Bronchial epithelial cell (primary cell): ENCODE measurements at regions not wholly inside any gene's neighbourhood (a gene's known extent, or its start where the extent isn't known, plus 50 kb on each side); places are given as distances from the start of the nearest gene placed in this dataset.
"Not testable (repeated sequence)": the region's sequence is repeated elsewhere in the genome, so short reads cannot be mapped to it uniquely, and the experiment has no call there.

ENCODE experiments used
- DNase-seq: peaks from one replicate; pipeline ENCODE4 v3.0.0-alpha.2; 2010; ENCODE audit warnings: low read depth
- FAIRE-seq: peaks from 2 replicates; lab custom pipeline; 2011; peaks lifted over from hg19 to GRCh38; lab: Jason Lieb, UNC
- H3K27me3 ChIP-seq: 2 replicates; pipeline ENCODE4 v1.5.1; 2011; ENCODE audit warnings: low read length; ENCODE audit not compliant: control insufficient read depth, insufficient read depth
- H3K36me3 ChIP-seq: 2 replicates; pipeline ENCODE4 v1.5.1; 2011; ENCODE audit warnings: low read length; ENCODE audit not compliant: control insufficient read depth, insufficient read depth
- H3K4me3 ChIP-seq: 2 replicates; pipeline ENCODE4 v1.5.1; 2011; ENCODE audit warnings: mild to moderate bottlenecking, low read depth, low read length, control low read depth
- CTCF ChIP-seq: IDR thresholded peaks from 2 replicates; pipeline ENCODE4 v1.5.1; 2011; ENCODE audit warnings: mild to moderate bottlenecking, moderate library complexity, low read length, control low read depth, inconsistent platforms; ENCODE audit not compliant: insufficient read depth, severe bottlenecking

DNA sequence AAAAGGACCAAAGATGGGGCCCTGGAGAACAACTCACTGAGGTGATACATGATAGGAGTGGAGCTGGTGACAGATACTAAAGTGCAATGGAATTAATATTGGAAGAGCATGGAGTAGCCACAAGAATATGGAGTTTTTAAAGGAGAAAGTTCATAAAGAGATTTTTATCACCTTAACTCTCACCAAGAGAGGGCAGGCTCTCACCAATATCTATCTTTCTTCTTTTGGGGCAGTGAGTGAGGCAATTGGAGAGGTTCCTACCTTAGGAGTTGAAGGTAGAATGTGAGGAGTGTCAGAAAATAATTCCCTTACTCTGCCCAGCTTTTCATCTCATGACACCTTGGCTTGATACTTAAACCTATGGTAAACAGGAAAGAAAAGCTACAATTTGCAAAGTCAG, 233.7 kb upstream of the CWC22 start:
- TF ChIP-seq CTCF = peak; percentile 49
- H3K27me3 ChIP-seq = no peaks in the 10 kb centered on the region
- peak; percentile 42 for DNase-seq
- H3K36me3 ChIP-seq = no peaks in the 10 kb centered on the region
- FAIRE-seq = no peak
- no peak overlapping the region for H3K4me3 ChIP-seq

DNA sequence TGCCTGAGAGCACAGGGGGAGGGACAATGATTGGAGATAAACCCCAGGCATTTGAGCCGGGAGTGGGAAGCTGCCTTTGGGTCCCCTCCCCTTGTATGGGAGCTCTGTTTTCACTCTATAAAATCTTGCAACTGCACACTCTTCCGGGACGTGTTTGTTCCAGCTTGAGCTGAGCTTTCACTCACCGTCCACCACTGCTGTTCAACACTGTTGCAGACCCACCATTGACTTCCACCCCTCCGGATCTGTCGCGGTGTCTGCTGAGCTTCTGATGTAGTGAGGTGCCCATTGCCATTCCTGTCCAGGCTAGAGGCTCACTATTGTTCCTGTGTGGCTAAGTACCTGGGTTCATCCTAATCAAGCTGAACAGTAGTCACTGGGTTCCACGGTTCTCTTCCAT, 231.6 kb upstream of the CWC22 start:
- Histone ChIP-seq H3K4me3 (no peak overlapping the region), H3K36me3 (no peaks in the 10 kb centered on the region), H3K27me3 (no peaks in the 10 kb centered on the region)
- no peak for FAIRE-seq
- TF ChIP-seq CTCF = no peak
- no peak for DNase-seq

DNA sequence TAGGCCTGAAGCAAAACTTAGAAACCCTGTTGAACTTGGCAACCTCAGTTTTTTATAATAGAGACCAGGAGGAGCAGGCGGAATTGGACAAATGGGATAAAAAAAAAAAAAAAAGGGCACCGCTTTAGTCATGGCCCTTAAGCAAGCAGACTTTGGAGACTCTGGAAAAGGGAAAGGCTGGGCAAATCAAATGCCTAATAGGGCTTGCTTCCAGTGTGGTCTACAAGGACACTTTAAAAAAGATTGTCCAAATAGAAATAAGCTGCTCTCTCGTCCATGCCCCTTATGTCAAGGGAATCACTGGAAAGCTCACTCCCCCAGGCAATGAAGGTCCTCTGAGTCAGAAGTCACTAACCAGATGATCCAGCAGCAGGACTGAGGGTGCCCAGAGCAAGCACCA, 229.0 kb upstream of the CWC22 start:
- H3K36me3 ChIP-seq, DNase-seq, H3K27me3 ChIP-seq, H3K4me3 ChIP-seq, FAIRE-seq: not testable (repeated sequence)

GRCh38 chr2:180235506-180235905, 228.4 kb upstream of the CWC22 start:
- not testable (repeated sequence) for H3K27me3 ChIP-seq, H3K36me3 ChIP-seq, H3K4me3 ChIP-seq, DNase-seq, FAIRE-seq

GRCh38 chr2:180234991-180235390, 227.9 kb upstream of the CWC22 start:
- not testable (repeated sequence) for H3K4me3 ChIP-seq, H3K27me3 ChIP-seq, DNase-seq, H3K36me3 ChIP-seq, FAIRE-seq

DNA sequence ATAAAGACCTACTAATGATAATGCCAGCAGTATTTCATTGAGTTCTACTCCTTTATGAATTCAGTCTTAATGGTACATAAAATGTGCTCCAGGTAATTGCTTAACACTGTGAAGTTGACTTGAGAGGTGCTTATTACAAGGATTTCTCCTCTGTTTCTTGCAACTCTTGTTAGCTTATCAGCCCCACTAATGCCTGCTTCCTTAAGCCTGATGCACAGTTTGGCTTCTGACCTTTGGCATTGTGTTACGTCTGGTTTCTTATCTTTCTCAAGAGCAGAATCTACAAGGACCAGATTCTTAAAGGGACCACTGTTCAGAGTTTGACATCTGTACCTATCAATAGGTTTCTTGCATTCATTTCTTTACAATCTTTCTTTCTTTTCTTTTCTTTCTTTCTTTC, 223.9 kb upstream of the CWC22 start:
- DNase-seq (no peak), FAIRE-seq (no peak)
- H3K27me3 ChIP-seq = no peaks in the 10 kb centered on the region
- H3K36me3 ChIP-seq = no peaks in the 10 kb centered on the region
- TF ChIP-seq CTCF = no peak
- no peak overlapping the region for H3K4me3 ChIP-seq

DNA sequence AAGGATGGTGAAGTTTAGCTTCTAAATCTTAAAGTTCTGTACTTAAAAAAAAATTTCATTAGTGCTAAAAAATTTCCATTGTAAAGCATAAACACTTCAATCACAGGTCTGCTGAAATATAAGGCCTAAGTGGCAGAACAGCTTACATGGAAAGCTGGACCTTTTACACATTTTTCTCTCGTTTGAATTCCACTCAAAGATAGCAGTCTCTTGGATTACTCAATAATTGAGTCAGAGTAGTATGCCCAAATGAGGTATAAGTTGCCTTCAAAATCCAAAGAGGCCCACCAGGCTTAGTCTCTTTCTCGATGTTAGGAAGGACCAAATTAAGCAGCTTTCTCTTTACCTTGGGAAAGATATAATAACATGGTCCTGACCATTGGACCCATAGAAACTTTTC, 220.4 kb upstream of the CWC22 start:
- TF ChIP-seq CTCF = no peak
- DNase-seq (peak; percentile 12), FAIRE-seq (no peak)
- H3K36me3 ChIP-seq = no peaks in the 10 kb centered on the region
- no peak overlapping the region for H3K4me3 ChIP-seq
- no peaks in the 10 kb centered on the region for H3K27me3 ChIP-seq
